NAMALWA (cell line): ENCODE measurements at regions not wholly inside any gene's neighbourhood (a gene's known extent, or its start where the extent isn't known, plus 50 kb on each side); places are given as distances from the start of the nearest gene placed in this dataset.
"Not testable (repeated sequence)": the region's sequence is repeated elsewhere in the genome, so short reads cannot be mapped to it uniquely, and the experiment has no call there.

Experiments used
- DNase-seq: peaks from one replicate; pipeline ENCODE4 v3.0.0-alpha.2; 2015; ENCODE audit warnings: low spot score

DNA sequence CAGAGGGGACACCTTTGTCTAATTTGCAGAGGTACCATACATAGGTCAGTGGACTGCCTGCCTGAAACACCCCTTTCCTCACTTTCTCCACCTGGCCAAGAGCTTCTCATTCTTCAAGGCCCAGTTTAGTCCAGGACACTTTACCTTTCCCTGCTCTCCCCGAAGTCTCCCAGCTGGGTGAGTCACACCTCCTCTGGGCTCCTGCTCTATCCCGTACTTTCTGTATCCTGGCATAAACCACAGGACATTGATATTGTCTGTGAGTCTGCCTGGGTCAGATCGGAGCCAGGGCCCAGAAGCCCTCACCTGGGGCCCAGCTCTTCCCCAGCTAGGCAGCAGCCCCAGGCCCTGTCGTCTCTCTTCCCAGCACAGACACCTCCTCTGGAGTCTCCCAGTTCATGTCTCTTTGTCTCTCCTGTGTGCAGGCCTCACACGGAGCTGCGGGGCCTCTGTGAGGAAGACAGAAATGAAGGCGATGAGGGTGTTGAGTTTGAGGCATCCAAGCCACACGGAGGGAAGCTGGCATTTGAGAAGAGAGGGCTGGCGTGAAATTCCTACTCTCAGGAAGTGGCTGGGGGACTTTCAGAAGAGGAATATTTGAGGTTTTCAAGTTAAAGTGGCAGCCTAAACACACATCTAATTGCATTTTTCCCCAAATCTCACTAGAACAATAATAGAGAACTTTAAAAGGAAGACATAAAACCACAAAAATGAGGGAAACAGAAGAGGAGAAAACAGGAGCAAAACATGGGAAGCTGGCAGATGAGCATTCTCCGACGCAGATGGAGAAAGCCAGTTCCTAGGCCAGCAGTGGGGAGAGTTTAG is 79.6 kb upstream of the LAPTM4A start:
- no peak for DNase-seq

GRCh38 chr2:20130160-20130560 is 78.7 kb upstream of the LAPTM4A start:
- no peak for DNase-seq

GRCh38 chr2:20129331-20130159 is 78.1 kb upstream of the LAPTM4A start:
- DNase-seq, result no peak

- no peak for DNase-seq
Observed at GRCh38 chr2:20128506-20129330, 77.3 kb upstream of the LAPTM4A start.

DNA sequence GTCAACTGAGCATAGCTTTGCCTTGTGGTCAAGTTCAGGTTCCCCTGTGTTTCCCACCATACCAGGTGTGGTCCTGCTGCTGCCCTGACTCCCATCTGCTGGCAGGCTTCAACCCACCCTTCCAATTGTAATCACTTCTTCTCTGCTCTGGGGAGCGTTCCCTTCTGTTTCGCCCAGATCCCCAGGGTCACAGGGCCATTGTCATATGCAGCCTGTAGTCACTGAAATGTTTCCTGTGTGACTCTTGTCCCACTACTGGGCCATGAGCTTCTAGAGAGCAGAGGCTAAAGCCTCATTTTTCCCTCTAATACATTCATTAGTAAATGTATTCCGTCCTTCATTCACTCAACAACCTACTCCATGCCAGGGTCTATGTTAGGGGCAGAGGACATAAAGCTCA is 75.0 kb upstream of the LAPTM4A start:
- no peak for DNase-seq

- DNase-seq, result no peak
Observed at GRCh38 chr2:20126040-20126439, 74.6 kb upstream of the LAPTM4A start.

DNA sequence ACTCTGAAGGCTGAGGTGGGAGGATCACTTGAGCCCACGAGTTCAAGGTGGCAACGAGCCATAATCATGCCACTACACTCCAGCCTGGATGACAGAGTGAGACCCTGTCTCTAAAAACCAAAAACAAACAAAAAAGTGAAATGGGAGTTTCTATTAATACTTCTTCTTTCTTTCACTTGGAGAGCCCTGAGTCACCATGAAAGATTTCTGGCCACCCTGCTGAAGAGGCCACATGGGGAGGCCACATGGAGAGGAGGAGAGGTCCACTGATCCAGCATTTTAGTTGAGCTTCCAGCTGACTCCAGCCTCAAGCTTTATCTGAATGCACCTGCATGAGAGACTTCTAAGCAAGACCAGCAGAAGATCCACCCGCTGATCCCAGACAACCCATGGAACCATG is 74.2 kb upstream of the LAPTM4A start:
- DNase-seq, result no peak

DNA sequence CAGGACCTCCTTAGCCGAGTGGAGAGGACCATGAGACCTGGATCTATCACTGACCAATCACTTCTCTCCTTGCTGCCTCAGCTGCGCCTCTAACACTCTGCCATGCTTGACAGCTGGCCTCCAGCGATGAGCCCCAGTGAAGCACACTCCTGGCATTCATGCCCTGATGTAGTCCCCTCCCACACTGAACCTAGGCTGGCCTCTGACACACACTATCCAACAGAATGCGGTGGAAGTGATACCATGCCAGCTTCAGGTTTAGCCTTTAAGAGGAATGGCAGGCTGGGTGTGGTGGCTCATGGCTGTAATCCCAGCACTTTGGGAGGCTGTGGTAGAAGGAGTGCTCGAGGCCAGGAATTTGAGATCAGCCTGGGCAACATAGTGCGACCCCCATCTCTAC is 73.7 kb upstream of the LAPTM4A start:
- DNase-seq, result no peak

- peak; percentile 27 for DNase-seq
Observed at GRCh38 chr2:20123871-20124594, 72.6 kb upstream of the LAPTM4A start.

DNA sequence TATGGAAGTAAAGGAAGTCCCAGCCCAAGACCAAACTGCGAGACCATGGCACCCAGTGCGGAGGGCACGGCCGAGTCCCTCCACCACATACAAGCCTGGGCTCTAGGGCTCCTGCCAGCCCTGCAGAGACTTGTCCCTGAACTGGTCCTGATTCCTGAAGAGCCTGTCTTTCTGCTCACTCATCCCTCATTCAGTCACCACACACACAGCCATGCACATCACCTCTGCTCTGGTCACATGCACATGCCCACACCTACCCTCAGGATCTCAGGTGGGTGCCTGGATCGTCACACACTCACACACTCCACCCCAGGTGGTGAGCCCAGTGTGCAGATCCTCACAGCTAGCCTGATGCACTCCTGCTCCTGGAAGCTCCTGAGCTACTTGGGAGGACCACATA is 71.4 kb upstream of the LAPTM4A start:
- no peak for DNase-seq

DNA sequence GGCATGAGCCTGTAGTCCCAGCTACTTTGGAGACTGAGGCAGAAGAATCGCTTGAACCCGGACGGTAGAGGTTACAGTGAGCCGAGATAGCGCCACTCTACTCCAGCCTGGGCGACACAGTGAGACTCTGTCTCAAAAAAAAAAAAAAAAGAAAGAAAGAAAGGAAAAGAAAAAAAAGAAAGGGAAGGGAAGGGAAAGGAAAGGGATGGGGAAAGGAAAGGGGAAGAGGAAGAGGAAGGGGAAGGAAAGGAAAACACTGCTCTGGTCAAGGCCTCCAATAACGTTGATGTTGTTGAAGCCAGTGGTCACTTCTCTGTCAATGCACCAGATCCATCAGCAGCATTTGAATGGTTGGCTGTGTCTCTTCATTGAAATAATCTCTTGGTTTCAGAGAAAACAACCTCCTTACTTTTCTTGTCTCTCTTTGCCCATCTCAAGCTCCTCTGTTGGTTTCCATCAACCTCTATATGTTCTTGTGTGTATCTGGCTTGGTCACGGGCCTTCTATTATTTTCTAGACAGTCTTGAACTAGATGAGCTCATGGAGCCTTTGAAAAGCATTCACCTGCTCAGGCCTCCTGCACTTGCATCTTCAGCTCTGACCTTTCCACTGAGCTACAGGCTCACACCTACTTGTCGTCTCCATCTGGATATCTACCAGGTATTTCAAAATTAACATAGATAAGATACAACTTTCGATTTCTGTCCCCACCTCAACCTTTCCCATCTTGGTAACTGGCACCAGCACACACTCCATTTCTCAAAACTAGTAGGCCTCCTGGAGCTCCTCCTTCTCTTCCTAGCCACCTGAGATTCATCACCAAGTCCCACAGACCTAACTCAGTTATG is 69.4 kb upstream of the LAPTM4A start:
- no peak for DNase-seq

DNA sequence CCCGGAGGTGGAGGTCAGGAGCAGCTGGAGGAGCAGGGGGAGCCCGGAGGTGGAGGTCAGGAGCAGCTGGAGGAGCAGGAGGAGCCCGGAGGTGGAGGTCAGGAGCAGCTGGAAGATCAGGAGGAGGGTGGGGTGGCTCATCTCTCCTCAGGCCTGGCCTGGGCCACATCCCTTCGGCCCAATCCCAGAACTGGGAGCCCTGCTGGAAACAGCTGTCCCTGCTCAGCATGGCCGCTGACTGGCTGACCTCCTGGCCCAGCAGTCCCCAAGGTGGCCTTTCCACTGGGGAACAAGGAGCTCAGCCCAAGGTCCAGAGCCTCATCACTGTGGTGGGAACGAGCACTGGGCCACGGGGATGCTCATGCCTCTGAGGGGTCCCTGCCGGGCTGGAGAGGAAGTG is 66.6 kb upstream of the LAPTM4A start:
- DNase-seq, result no peak

DNA sequence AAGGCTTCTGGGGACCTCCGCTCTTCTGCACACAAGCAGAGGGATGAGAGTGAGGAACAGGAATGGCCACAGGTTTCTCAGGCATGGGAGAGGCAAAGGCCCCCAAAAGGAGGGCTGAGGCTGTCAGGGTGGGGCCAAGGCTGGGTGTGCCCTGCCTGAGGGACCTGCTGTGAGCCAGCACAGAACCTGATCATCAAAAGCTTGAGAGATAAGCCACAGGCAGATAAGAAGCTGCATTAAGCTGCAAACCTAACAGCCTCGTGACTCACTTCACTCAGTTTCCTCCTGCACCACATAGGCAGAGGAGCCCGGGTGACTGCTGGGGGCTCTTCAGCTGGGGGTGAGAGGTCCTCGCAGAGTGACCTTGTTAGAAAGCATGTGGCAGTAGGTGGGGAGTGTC is 64.5 kb upstream of the LAPTM4A start:
- no peak for DNase-seq

DNA sequence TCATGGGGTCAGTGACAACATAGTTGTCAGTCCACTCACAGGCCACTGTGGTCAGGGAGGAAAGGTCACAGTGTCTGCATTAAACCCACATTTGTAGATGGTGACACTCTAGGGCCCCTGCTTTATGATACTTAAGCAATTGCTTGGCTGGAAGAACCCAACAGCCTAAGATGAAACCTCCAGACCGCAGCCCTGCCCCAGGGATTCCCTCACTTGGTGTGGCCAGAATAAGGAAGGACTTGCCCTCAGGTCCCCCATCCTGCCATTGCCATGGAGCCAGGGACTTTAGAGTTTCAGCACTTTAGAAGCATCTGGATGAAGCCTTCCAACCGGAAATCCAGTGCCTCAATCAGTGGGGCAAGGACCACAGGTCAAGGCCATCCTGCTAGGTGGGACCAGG is 63.9 kb upstream of the LAPTM4A start:
- DNase-seq, result no peak

DNA sequence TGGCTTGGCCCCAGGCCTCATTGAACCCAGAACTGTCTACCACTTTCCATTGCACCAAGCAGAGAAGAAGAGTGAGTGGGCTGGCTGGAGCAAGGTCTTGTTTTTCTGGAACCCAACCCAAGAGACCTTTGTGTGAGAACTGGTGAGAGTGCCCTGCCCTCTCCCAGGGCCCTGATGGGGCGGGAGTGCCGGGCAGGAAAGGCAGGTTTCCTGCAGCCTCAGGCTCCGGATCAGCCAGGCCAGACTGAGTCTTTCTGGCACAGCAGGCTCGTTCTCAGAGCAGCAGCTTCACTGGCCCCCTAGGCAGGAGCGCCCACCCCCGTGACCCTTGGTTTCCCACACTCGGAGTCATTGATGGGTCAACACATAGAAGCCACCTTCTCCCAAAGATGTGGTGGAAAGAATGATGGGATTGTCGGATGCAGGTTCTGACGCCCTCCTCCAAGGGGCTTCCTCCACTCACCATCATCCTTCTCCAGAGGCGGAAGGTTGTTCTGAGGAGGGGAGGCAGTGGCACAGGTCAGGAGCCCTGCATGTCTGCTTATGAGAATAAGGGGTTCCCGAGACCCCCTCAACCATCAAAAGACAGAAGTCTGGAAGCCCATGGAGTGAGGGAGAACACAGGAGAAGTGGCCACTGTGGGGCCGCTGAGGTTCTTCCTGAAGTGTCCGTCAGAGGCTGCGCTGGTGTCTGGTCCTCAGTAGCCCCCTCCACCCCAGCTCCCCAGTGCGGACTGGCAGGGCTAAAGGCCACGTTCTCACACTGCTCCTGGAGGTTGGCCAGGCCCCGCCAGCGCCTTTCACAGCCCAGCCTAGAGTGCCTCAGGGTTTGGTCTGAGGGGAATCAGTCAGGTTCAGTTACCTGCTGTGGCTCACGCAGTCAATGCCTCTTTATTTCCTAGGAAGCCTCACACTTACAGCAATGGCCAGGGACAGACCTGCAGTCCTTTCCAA is 62.8 kb upstream of the LAPTM4A start:
- DNase-seq, result no peak

- no peak for DNase-seq
Observed at GRCh38 chr2:20113004-20113796, 61.8 kb upstream of the LAPTM4A start.

DNA sequence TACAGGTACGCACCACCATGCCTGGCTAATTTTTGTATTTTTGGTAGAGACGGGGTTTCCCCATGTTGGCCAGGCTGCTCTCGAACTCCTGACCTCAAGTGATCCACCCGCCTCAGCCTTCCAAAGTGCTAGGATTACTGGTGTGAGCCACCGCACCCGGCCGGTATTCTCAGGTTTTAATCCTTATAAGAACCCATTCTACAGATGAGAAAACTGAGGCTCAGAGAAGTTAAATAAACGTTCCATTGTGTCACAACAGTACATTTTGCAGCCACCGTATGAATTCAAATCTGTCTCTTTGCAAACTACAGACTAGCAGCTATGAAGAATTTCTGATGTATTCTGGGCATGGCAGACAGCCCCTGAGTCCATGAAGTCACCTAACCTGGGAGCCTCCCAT is 60.9 kb upstream of the LAPTM4A start:
- DNase-seq, result not testable (repeated sequence)

DNA sequence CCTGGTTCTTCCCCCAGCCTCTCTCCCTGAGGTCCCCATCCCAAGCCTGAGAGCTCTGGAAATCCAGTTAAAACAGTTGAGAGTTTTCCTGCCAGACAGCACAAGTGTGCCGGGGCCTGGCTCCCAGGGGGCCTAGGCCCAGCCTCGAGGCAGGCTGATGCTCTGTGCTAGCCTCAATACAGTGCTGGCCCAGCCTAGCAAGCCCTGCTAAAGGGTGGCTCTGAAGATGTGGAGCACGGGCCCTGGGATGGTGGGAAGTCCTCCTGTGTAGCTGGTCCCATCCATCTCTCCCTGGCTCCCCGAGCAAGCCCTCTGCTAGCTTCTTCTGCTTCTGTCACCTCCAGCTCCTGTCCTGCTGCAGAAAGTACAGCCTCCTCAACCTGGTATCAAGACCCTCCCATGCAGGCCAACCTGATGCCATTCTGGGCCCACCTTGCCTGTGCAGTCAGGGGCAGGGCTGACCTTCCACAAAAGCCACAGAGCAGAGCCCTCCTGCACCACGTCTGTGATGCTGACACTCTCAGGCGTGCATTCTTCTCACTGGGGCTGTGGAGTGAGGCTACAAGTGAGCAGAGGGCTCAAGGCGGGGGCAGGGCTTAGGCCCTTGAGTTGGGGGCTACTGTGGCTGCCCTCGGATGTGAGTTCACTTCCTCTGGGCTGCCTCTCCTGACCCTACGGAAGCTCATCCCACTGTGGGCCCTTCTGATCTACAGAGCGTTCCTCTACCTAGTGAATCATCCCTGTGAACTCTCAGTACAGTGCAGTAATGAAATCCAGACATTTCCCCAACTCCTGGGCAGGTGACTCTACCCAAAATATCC is 60.1 kb upstream of the LAPTM4A start:
- no peak for DNase-seq
